HEK293 (cell line): ENCODE measurements at regions not wholly inside any gene's neighbourhood (a gene's known extent, or its start where the extent isn't known, plus 50 kb on each side); places are given as distances from the start of the nearest gene placed in this dataset.

Experiments
- CTCF ChIP-seq: fragments of 450-650 bp; formaldehyde crosslinking; IDR thresholded peaks from 2 replicates; pipeline ENCODE4 v1.5.1; 2016; ENCODE audit warnings: missing biosample characterization, missing genetic modification characterization
- KLF10 ChIP-seq: fragments of 450-650 bp; IDR thresholded peaks from 2 replicates; pipeline ENCODE4 v1.5.1; 2018; ENCODE audit warnings: missing biosample characterization, mild to moderate bottlenecking, missing genetic modification characterization
- RBAK ChIP-seq: fragments of 450-650 bp; formaldehyde crosslinking; IDR thresholded peaks from 2 replicates; pipeline ENCODE4 v1.5.1; 2016; ENCODE audit warnings: missing biosample characterization, missing genetic modification characterization
- REST ChIP-seq: fragments of 450-650 bp; formaldehyde crosslinking; IDR thresholded peaks from 2 replicates; pipeline ENCODE4 v1.5.1; 2016; ENCODE audit warnings: missing biosample characterization, missing genetic modification characterization
- ZBTB7A ChIP-seq: fragments of 450-650 bp; formaldehyde crosslinking; IDR thresholded peaks from 2 replicates; pipeline ENCODE4 v1.5.1; 2016; ENCODE audit warnings: low read depth, missing biosample characterization, missing genetic modification characterization
- ZNF174 ChIP-seq: fragments of 450-650 bp; formaldehyde crosslinking; IDR thresholded peaks from 2 replicates; pipeline ENCODE4 v1.5.0; 2017; ENCODE audit warnings: missing biosample characterization, mild to moderate bottlenecking, missing genetic modification characterization
- ZNF623 ChIP-seq: fragments of 450-650 bp; formaldehyde crosslinking; IDR thresholded peaks from 2 replicates; pipeline ENCODE4 v1.5.1; 2016; ENCODE audit warnings: missing biosample characterization, missing genetic modification characterization
- ZNF624 ChIP-seq: fragments of 450-650 bp; formaldehyde crosslinking; IDR thresholded peaks from 2 replicates; pipeline ENCODE4 v1.5.1; 2017; ENCODE audit warnings: missing biosample characterization, missing genetic modification characterization
- ZNF654 ChIP-seq: fragments of 450-650 bp; formaldehyde crosslinking; IDR thresholded peaks from 2 replicates; pipeline ENCODE4 v1.5.1; 2016; ENCODE audit warnings: low read depth, missing biosample characterization, missing genetic modification characterization
- ZNF664 ChIP-seq: fragments of 450-650 bp; formaldehyde crosslinking; IDR thresholded peaks from 2 replicates; pipeline ENCODE4 v1.5.1; 2016; ENCODE audit warnings: missing biosample characterization, missing genetic modification characterization
- TF ChIP-seq, protein P1 (sequence below): fragments of 450-650 bp; formaldehyde crosslinking; IDR thresholded peaks from 2 replicates; pipeline ENCODE4 v1.5.1; 2016; ENCODE audit warnings: missing biosample characterization, missing genetic modification characterization

DNA sequence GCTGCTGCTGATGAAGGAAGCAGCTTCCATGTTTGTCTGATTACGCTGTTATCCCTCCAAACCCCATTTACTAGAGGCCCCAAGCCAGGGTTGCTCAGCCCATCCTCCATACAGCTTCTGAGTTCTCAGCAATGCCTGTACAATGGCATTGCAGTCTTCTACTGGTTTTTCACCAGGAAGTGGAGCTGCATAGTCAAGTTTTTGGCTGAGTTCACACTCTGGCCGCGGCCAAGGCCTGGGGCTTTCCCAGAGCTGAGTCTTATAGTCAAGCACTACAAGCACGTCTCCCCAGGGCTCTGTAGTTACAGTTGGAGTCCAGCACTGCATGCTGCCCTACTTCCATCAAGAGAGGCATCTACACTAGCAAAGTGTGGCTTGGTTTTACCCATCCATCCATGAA lies 182.5 kb downstream of the POU4F1 start:
- TF ChIP-seq REST (no peak), CTCF (tag by site-specific recombination) (no peak), ZNF654 (no peak), KLF10 (tag by site-specific recombination) (no peak), ZBTB7A (tag by site-specific recombination) (no peak), ZNF174 (tag by site-specific recombination) (no peak), ZNF624 (tag by site-specific recombination) (no peak), RBAK (tag by site-specific recombination) (no peak), ZNF664 (no peak), ZNF623 (tag by site-specific recombination) (no peak)
- TF ChIP-seq, protein P1, sequence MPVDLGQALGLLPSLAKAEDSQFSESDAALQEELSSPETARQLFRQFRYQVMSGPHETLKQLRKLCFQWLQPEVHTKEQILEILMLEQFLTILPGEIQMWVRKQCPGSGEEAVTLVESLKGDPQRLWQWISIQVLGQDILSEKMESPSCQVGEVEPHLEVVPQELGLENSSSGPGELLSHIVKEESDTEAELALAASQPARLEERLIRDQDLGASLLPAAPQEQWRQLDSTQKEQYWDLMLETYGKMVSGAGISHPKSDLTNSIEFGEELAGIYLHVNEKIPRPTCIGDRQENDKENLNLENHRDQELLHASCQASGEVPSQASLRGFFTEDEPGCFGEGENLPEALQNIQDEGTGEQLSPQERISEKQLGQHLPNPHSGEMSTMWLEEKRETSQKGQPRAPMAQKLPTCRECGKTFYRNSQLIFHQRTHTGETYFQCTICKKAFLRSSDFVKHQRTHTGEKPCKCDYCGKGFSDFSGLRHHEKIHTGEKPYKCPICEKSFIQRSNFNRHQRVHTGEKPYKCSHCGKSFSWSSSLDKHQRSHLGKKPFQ (tag by site-specific recombination), result no peak
